NCI-H460 (cell line): ENCODE measurements at regions not wholly inside any gene's neighbourhood (a gene's known extent, or its start where the extent isn't known, plus 50 kb on each side); places are given as distances from the start of the nearest gene placed in this dataset.

Source experiments
- DNase-seq: peaks from one replicate; pipeline ENCODE4 v3.0.0-alpha.2; 2016; ENCODE audit warnings: low read depth; ENCODE audit errors: extremely low read depth

DNA sequence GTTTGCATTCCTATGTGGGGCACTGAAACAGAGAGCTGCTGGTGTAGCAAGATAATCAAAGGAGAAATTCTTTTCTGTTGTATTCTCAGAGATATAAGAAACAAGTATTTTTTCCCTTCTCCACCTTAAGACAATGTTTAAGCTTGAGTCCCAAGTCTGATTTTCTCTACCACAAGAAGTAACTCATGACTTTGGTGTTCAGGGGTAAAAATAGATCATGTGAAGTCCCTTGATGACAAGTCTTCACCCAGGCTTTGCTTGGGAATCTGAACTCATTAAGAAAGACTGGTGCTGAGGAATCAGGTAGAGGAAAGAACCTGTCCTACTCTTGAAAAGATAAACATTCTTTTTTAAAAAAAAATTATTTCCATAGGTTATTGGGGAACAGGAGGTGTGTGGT is 205.6 kb downstream of the ALDH8A1 start:
- no peak for DNase-seq

GRCh38 chr6:134741200-134741536 is 208.7 kb downstream of the ALDH8A1 start:
- no peak for DNase-seq

DNA sequence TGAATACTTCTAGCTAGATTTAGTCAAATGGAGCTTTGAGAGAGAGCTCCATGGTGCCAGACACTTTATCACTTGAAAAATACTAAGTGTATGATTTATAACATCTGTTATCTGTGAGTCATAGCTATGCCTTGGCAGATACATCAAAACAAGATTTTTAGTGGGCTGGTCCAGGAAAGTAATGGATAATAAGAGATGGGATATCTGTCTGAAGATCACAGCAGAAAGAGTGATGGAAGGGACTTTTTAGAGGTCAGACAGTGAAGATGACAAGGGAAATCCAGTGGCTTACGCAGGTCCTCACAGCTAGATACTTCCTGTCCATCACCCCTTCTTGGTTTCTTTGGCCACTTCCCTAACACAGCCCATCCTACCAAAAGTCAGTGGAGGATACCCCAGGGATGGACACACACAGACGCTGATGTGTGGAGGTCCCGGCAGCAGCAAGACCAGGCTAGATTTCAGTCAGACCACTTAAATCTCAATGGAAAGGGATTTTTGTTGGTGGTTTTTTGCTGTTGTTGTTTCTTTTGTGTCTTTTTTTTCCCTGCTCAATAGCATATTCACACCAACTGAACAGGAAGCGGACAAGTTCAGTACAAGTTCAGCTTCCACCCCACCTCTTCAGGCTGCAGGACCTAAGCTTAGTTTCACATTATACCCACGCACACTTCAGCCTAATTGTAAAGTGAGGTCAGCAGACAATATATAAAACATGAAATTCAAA is 209.3 kb downstream of the ALDH8A1 start:
- DNase-seq: no peak

DNA sequence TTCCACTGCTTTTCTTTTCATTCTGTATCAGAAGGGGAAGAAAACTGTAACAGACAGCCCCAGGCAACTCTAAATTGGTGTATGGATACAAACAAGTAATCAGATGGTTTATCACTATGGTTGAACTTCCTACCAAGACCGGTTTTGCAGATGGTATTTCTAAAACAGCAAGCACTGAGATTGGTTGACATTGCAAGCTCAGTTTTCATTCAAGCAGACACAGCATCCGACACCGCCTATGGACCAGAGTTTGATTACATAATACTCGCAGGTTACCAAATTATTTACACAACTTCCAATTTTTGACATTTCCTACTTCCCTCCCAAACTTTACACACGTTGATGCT is 209.9 kb downstream of the ALDH8A1 start:
- DNase-seq: no peak

- no peak for DNase-seq
Observed at GRCh38 chr6:134739299-134740026, 210.4 kb downstream of the ALDH8A1 start.

DNA sequence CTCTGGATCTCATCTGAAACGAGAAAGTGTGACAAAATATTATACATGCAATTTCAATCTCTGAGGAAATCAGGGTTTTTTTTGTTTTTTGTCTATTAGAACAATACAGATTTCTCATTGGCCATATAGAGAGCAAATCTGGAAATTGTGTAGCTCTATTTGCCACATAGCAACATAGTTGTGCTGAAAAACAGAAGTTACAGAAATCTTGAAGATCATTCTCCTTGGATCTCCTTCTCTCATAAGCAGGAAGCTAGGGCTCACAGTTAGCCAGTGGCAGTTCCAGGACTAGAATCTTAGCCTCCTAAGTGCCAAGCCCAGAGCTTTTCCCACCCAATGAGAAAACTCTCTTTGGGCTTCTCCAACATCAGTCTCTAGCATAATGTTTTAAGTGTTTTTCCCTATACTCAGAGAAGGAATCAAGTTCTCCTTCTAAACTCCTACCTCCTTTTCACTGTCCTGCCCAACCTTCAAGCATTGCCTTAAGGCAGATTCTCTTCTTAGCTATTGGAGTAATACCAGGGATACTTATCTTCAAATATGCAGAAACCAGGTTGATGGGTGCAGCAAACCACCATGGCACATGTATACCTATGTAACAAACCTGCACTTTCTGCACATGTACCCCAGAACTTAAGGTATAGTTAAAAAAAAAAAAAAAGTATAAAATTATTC is 211.6 kb downstream of the ALDH8A1 start:
- DNase-seq: no peak

DNA sequence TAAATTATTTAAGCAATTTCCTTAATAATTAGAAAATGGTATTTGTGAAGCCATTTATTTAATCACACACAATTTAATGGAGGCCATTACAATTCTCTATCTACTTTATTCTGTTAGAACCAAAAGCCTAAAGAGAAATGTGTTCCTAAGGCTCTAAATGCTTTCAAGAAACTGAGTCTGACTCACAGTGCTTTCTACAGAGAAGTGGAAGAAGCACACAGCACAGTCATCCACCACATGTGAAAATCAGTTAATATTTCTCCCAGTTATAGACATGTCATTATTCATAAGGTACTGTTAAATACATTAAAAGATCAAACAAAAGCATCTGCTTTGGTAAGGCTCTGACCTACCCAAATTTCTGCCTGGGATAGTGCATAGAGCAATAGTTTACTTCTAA is 214.4 kb downstream of the ALDH8A1 start:
- no peak for DNase-seq

- DNase-seq: no peak
Observed at GRCh38 chr6:134734312-134734869, 215.5 kb downstream of the ALDH8A1 start.

DNA sequence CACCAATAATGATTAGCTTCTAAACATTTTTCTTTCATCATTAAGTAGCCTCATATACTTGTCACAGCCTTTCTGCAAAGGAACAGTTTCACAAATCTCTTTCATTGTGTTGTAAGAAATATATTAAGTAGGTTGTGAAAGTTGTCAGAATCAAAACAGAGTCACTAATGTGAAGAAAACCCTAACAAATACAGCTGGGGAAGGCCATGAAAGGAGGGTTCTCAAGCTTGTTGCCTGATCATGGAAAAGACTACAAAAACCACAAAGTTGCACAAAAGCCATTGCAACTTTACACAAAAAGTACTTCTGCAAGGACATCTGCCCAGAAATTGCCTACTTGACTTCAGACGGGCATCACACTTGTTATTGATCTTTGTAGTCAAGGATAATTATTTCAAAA is 216.1 kb downstream of the ALDH8A1 start:
- DNase-seq: no peak

GRCh38 chr6:134732763-134733162 is 217.1 kb downstream of the ALDH8A1 start:
- no peak for DNase-seq

DNA sequence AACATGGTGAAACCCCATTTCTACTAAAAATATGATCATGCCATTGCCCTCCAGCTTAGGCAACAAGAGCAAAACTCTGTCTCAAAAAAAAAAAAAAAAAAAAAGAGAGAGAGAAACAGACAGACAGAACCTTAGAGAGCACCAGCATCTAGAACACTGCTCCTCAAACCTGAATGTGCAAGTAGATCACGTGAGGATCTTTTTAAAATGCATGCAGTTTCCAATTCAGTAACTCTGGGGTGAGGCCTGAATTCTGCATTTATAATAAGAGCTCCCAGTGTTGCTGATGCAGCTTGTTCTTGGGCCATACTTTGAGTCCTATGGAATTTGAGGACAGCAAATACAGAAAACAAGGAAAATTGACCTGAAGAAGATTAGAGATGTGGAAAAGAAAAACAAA is 218.3 kb downstream of the ALDH8A1 start:
- no peak for DNase-seq

GRCh38 chr6:134730013-134730412 is 219.9 kb downstream of the ALDH8A1 start:
- DNase-seq: no peak

GRCh38 chr6:134729561-134729960 is 220.3 kb downstream of the ALDH8A1 start:
- DNase-seq: no peak

DNA sequence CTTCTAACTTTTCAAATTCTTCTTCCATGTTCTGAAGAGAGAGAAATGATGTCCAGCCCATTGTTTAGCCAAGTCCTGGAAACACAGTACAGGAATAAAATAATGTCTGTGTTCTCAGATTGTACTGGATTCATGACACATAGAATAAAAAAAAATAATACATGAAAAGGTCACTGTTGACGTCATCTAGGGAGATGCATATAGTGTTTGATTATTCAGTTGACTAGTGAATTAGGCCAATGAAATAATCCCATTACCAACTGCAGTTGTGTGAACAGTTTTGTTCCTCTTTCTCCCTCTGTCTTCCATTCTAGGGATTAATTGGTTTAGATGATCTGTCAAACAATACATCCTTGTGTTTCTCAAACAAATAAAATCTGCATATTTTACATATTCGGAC is 222.8 kb downstream of the ALDH8A1 start:
- peak; percentile 72 for DNase-seq

GRCh38 chr6:134725590-134725989 is 224.3 kb downstream of the ALDH8A1 start:
- DNase-seq: no peak

GRCh38 chr6:134724771-134725340 is 225.0 kb downstream of the ALDH8A1 start:
- DNase-seq: peak; percentile 40

DNA sequence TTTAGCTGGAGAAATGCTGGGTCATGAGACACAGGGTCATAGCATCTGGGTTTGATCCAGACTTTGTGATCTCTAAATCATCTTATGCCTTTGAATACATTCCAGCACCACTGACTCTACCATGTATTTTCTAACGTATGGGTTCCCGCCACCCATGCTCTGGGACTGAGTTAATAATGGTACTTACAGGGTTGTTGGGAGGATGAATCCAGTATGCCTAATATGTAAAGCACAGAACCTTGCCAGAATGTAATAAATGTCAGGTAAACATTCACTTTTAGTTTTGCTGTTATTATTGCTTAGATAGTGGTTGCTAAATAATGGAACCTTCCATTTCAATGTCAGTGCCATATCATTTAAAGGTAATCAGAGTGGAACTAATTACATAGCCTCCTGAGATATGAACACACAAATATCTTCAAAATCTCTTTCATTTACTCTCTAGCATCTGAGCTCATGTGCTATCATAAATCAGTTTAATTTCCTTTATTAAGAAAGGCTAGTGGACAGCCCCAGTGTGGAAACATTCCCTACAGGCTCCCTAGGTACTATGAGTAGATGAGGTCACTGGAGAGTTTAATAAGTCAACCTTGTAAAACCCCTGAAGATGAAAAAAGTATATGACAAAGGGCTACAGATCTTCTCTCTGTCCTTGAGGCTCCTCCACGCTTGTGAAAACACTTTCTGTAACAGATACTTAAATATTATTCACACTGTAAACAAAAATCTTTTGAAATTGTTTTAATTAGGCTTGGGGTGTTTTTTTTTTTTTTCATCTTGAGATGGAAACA is 226.6 kb downstream of the ALDH8A1 start:
- no peak for DNase-seq

DNA sequence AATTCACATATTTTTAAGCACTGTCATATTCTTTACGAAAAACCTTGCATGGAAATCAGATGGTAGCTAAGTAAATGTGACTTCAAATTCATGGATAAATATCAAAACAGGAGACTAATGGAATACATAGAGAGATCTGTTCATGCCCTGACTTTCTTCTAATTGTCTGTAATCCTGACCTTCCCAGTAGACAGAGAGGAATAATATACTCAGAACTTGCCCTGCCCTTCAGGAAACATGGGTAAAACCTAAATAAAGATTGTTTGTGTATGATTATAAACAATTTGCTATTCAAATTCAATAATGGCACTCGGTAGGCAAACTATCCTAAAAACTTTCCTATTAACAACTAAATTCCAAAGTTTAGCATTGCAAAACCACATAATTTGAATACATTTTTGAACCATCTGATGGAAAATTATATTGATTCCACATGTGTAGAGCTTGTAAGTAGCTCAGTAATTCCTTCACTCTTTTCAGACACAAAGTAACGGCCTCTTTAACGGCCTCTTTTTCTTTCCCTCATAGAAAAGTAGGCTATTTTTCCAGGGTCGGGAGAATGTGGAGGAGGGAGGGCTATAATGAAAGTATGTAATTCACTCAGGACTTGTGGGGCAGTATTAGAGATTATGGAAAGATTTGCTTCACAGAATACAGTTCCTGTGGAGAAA is 227.6 kb downstream of the ALDH8A1 start:
- DNase-seq: no peak

- no peak for DNase-seq
Observed at GRCh38 chr6:134721060-134721405, 228.9 kb downstream of the ALDH8A1 start.
